ENCODE measurements at regions not wholly inside any gene's neighbourhood (a gene's known extent, or its start where the extent isn't known, plus 50 kb on each side); places are given as distances from the start of the nearest gene placed in this dataset.

- DNase-seq, result no peak
These were observed 195.9 kb downstream of the BCR start for GRCh38 chr22:23376256-23376655.

- DNase-seq, result no peak
These were observed 194.9 kb downstream of the BCR start for GRCh38 chr22:23375031-23375827.

GRCh38 chr22:23373601-23374000 lies 193.3 kb downstream of the BCR start:
- no peak for DNase-seq

GRCh38 chr22:23370251-23370650 lies 189.9 kb downstream of the BCR start:
- no peak for DNase-seq

GRCh38 chr22:23369054-23369685 lies 188.9 kb downstream of the BCR start:
- no peak for DNase-seq
